ENCODE measurements at regions not wholly inside any gene's neighbourhood (a gene's known extent, or its start where the extent isn't known, plus 50 kb on each side); places are given as distances from the start of the nearest gene placed in this dataset.

GRCh38 chr3:109818081-109818480 is 480.7 kb upstream of the DPPA4 start:
- Histone ChIP-seq H3K4me2 (ENCODE audit: control insufficient read depth, insufficient read depth) (no peak overlapping the region), H3K9ac (ENCODE audit: control insufficient read depth, insufficient read depth, low read length) (no peak overlapping the region), H3K79me2 (ENCODE audit: control insufficient read depth, insufficient read depth, low read length) (no peaks in the 10 kb centered on the region), H4K20me1 (ENCODE audit: control insufficient read depth, insufficient read depth) (no peaks in the 10 kb centered on the region), H3K27ac (ENCODE audit: control insufficient read depth, insufficient read depth) (no peak overlapping the region), H2AFZ (ENCODE audit: control insufficient read depth, low read depth, low read length) (no peak overlapping the region), H3K9me3 (replicated peaks; ENCODE audit: control insufficient read depth, insufficient read depth, low read length) (no peaks in the 10 kb centered on the region), H3K4me1 (ENCODE audit: control insufficient read depth, insufficient read depth, low read length) (no peaks in the 10 kb centered on the region), H3K27me3 (replicated peaks in 1 of 2; ENCODE audit: control insufficient read depth in 2 of 2, insufficient read depth in 2 of 2, low read length in 1 of 2) (no peaks in the 10 kb centered on the region), H3K4me3 (no peak overlapping the region), H3K36me3 (ENCODE audit: control insufficient read depth in 2 of 2, insufficient read depth in 2 of 2, low read length in 1 of 2) (no peaks in the 10 kb centered on the region)
- ChIA-PET SMC1A (ENCODE audit: uncharacterized antibody, unreplicated experiment) (no interaction called here), POLR2A (no interaction called here), CTCF (no interaction called here), RAD21 (ENCODE audit: unreplicated experiment) (no interaction called here)
- FAIRE-seq (no peak), DNase-seq (ENCODE audit: low read depth, low spot score) (no peak), ATAC-seq (no peak)
- BruUV-seq (replicated peaks): no TSS peak
- in situ Hi-C loops (cut with MboI) (no loop called here), intact Hi-C loops (cut with micrococcal nuclease; ENCODE audit: unreplicated experiment) (no loop called here)
- 2% methylated on average over 3 of the region's 3 CpGs for WGBS (ENCODE audit: insufficient coverage, insufficient replicate concordance, low lambda C conversion rate, missing lambda C conversion rate)
- TF ChIP-seq FOS (IDR thresholded peaks at IDR 0.05; ENCODE audit: borderline replicate concordance, extremely low read depth, insufficient read length) (no peak), MYB (IDR thresholded peaks at IDR 0.05; ENCODE audit: borderline replicate concordance, low read depth, low read length) (no peak), MTA3 (IDR thresholded peaks at IDR 0.05; ENCODE audit: borderline replicate concordance, low read length) (no peak), SREBF1 (IDR thresholded peaks at IDR 0.05; ENCODE audit: low read length) (no peak), TARDBP (IDR thresholded peaks at IDR 0.05; ENCODE audit: borderline replicate concordance) (no peak), EGR1 (IDR thresholded peaks at IDR 0.05; ENCODE audit: borderline replicate concordance in 1 of 2, low read depth in 2 of 2, low read length in 2 of 2) (no peak), ZBTB33 (IDR thresholded peaks at IDR 0.05) (no peak), PML (IDR thresholded peaks at IDR 0.05; ENCODE audit: low read length) (no peak), RAD21 (IDR thresholded peaks at IDR 0.05; ENCODE audit: insufficient read depth, low read depth, low read length) (no peak), CUX1 (IDR thresholded peaks at IDR 0.05; ENCODE audit: insufficient replicate concordance, low read depth, low read length) (no peak), HSF1 (IDR thresholded peaks at IDR 0.05; ENCODE audit: low read depth, low read length) (no peak), CEBPB (IDR thresholded peaks at IDR 0.05; ENCODE audit: borderline replicate concordance in 1 of 2, low read depth in 2 of 2, low read length in 2 of 2) (no peak), IRF3 (IDR thresholded peaks at IDR 0.05) (no peak)

Measured in GM12878 (cell line).